ENCODE measurements at regions not wholly inside any gene's neighbourhood (a gene's known extent, or its start where the extent isn't known, plus 50 kb on each side); places are given as distances from the start of the nearest gene placed in this dataset.

DNA sequence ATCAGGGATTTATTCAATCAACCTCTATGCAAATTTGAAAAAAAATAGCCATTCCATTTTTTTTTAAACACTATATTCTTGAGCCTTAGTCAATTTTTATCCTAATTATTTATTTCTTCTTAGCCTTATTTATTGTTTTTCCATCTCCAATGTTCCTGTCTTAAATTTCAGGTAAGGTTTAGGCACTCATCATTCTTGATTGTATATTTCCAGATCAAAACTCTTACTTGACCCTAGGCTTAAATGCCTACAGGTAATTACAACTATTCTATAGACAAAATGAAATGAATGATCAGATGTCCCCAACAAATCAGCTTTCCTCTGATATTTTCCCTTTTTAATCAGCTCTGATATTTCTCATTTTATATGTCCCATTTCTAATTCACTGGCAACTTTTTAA, 402.6 kb upstream of the EPHA7 start:
- no peak overlapping the region for H3K4me3 ChIP-seq (ENCODE audit: low read depth, low read length)
- no peak for DNase-seq (ENCODE audit: low read depth)
- TF ChIP-seq, protein P1, sequence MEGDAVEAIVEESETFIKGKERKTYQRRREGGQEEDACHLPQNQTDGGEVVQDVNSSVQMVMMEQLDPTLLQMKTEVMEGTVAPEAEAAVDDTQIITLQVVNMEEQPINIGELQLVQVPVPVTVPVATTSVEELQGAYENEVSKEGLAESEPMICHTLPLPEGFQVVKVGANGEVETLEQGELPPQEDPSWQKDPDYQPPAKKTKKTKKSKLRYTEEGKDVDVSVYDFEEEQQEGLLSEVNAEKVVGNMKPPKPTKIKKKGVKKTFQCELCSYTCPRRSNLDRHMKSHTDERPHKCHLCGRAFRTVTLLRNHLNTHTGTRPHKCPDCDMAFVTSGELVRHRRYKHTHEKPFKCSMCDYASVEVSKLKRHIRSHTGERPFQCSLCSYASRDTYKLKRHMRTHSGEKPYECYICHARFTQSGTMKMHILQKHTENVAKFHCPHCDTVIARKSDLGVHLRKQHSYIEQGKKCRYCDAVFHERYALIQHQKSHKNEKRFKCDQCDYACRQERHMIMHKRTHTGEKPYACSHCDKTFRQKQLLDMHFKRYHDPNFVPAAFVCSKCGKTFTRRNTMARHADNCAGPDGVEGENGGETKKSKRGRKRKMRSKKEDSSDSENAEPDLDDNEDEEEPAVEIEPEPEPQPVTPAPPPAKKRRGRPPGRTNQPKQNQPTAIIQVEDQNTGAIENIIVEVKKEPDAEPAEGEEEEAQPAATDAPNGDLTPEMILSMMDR (IDR thresholded peaks at IDR 0.05; ENCODE audit: insufficient read depth, low read depth, low read length, missing control alignments), result no peak

DNA sequence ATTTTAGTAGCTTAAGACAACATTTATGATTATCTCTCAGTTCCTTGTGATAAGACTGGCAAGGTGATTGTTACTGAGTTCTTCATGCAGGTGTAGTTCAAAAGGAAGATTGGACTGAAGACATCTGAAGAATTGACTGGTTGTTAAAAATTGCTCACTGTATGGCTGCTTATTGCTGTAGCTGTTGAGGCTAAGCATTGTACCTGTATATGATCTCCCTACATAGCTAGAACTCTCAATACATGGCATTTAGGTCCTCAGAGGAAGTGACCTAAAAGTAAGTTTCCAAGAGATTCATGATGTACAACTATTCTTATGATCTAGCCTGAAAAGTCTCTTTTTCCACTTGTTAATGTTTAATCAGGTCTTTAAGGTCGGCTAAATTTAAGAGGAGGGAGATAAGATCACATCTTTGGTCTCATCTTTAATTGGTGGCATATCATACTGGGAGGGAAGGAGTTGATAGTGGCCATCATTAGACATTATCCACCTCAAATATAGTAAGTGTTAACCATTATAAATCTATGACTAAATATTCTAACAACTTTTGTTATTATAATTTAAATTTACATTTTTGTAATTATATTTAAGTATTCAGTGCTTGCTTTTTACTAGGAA, 401.2 kb upstream of the EPHA7 start:
- TF ChIP-seq, protein P1 (IDR thresholded peaks at IDR 0.05; ENCODE audit: insufficient read depth, low read depth, low read length, missing control alignments), result no peak
- H3K4me3 ChIP-seq (ENCODE audit: low read depth, low read length), result no peak overlapping the region
- no peak for DNase-seq (ENCODE audit: low read depth)

DNA sequence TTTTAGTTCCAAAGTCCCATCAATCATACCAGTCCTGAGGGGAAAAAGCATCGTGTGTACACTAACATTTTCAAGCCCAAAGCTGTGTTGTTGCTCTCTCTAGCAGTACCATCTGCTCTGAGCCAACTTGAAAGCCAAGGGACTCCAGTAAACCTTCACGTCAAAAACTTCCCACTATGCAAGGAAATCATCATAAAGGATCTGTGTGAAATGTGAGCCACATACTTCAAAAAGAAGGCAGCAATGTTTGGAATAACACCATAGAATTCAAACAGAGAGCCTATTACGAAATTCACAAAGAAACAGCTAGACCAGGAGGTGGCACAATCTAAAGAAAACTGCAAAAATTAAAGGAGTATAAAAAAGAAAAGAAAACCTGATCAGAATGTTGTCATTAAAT, 399.8 kb upstream of the EPHA7 start:
- TF ChIP-seq, protein P1 (IDR thresholded peaks at IDR 0.05; ENCODE audit: insufficient read depth, low read depth, low read length, missing control alignments), result no peak
- no peak for DNase-seq (ENCODE audit: low read depth)
- H3K4me3 ChIP-seq (ENCODE audit: low read depth, low read length), result no peak overlapping the region

DNA sequence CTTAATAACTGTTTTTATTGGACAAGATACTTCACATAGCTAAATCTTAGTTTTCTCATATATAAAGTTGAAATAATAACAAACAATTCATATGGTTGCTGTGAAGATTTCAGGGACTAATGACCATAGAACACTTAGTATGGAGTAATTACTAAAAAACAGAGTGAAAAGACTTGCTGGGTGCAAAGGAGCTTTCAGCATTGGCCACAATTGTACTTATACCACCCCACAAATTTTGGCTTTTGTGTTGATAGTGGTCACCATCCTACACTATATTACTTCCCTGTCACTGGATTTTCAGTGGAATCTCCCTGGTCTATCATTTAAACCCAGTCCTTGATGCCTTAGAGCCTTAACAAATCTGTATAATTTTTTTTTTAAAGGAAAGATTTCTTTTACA, 398.6 kb upstream of the EPHA7 start:
- TF ChIP-seq, protein P1 (IDR thresholded peaks at IDR 0.05; ENCODE audit: insufficient read depth, low read depth, low read length, missing control alignments), result no peak
- no peak for DNase-seq (ENCODE audit: low read depth)

DNA sequence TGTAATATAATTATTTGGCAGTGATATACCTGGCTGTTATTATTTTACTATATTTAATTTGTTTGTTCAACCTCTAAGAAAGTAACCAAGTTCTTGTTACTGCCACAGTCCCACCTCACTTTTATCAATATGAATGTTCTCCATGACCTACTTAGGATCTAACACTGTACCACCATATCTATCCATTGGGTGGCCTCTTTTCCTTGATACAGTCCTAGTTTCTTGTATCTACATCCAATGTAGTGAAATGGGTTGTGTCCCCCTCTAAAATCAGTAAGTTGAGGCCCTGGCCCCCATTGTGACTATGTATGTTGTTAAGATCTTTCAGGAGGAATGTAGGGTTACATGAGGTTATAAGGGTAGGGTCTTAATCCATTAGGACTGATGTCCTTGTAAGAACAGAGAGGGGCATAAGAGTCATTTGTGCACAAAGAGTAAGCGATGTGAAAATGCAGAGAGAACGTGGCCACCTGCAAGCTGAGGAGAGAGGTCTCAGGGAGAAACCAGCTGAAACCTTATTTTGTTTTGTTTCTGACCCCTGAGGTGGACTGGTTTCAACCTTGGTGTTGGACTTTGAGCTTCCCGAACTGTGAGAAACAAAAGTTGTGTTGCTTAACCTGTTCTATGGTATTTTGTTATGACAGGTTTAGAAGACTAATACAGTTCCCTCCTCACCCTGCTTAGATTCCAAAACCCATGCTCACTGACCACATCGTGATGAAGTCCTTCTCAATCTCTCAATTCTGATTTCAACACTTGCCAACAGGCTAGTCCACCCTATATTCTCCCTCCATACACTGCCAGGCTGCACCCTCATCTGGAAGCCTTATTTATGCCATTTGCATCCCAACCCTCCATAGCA, 387.3 kb upstream of the EPHA7 start:
- no peak overlapping the region for H3K4me3 ChIP-seq (ENCODE audit: low read depth, low read length)
- DNase-seq (ENCODE audit: low read depth), result no peak
- TF ChIP-seq, protein P1 (IDR thresholded peaks at IDR 0.05; ENCODE audit: insufficient read depth, low read depth, low read length, missing control alignments), result no peak

More for the DNA sequence above, 398.6 kb upstream of the EPHA7 start:
- no peak overlapping the region for H3K4me3 ChIP-seq (ENCODE audit: low read depth, low read length)

DNA sequence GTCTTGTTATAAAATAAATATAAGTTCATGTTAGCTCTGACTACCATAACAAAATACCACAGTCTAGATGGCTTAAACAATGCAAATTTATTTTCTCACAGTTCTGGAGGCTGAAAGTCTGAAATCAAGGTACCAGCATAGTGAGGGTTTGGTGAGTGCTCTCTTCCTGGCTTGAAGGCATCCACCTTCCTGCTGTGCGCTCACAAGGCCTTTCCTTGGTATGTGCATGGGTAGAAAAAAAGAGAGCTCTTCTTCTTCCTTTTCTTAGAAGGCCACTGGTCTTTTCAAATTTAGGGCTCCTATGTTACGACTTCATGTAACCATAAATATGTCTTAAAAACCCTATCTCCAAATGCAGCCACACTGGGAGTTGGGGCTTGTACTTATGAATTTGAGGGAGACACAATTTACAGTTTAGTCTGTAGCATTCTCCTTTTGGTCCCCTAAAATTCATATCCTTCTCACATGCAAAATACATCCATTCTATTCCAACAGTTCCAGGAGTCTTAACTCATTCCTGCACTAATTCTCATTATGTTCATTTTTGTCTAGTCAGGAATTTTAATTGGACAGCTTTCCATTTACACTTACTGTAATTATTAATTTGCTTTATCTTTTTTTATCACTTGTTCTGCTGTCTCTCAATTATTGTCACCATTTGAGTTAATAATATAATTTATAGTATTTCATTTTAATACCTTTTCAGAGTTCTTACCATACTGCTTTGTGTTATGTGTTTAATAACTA, 381.9 kb upstream of the EPHA7 start:
- TF ChIP-seq, protein P1 (IDR thresholded peaks at IDR 0.05; ENCODE audit: insufficient read depth, low read depth, low read length, missing control alignments), result no peak

More for the DNA sequence above, 381.9 kb upstream of the EPHA7 start:
- H3K4me3 ChIP-seq (ENCODE audit: low read depth, low read length), result no peak overlapping the region
- DNase-seq (ENCODE audit: low read depth), result no peak
